Lower lobe of right lung (tissue), 2 donors: ENCODE measurements at regions not wholly inside any gene's neighbourhood (a gene's known extent, or its start where the extent isn't known, plus 50 kb on each side); places are given as distances from the start of the nearest gene placed in this dataset.

Experiments used
- ATAC-seq, 2 donors: fragments of 200-7000 bp; cut with Tn5 transposase; one replicate each; pipeline ENCODE4 v1.9.1; 2020 to 2022; ENCODE audit warnings: mild to moderate bottlenecking in 2 of 2, moderate library complexity in 2 of 2
- DNase-seq: peaks from one replicate; pipeline ENCODE4 v3.0.0-alpha.2; 2020
- H3K27ac ChIP-seq: fragments of 200-600 bp; one replicate; pipeline ENCODE4 v1.8.0; 2022
- H3K27me3 ChIP-seq: fragments of 200-600 bp; one replicate; pipeline ENCODE4 v1.8.0; 2022; ENCODE audit warnings: low read depth
- H3K36me3 ChIP-seq: fragments of 200-600 bp; one replicate; pipeline ENCODE4 v1.8.0; 2022; ENCODE audit warnings: mild to moderate bottlenecking
- H3K4me1 ChIP-seq: fragments of 200-600 bp; one replicate; pipeline ENCODE4 v1.8.0; 2022
- H3K4me3 ChIP-seq: fragments of 200-600 bp; one replicate; pipeline ENCODE4 v1.8.0; 2022; ENCODE audit warnings: mild to moderate bottlenecking
- H3K9me3 ChIP-seq: fragments of 200-600 bp; one replicate; pipeline ENCODE4 v1.8.0; 2022
- intact Hi-C: fragments of 100-400 bp; cut with DNase I; formaldehyde crosslinking; loops from one replicate; pipeline ENCODE4 v1.11.0; 2022
- TF ChIP-seq, protein P1 (sequence below): fragments of 200-600 bp; IDR thresholded peaks from one replicate; pipeline ENCODE4 v1.8.0; 2022; ENCODE audit warnings: antibody characterized with exemption, mild to moderate bottlenecking
- donor health status: DM: no; HTN: yes; CAD: no; lungs with severe emphysema.

DNA sequence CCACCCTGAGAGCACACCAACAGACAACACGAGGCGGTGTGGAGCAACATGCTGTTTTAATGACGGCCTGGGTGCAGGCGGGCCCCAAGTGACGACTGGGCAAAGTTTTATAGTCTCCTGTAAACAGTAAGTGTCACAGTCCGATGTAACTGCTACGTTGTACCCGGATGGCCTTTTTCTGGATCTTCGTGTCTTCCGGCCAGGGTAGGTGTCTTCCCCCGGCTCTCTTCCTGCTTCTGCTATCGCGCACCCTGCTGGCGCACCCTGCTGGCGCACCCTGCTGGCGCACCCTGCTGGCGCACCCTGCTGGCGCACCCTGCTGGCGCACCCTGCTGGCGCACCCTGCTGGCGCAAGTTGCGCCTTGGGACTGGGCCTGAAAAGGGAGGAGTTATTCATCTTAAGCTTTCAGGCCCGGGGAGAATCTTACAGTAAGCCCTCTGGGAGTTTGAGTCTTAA, 143.0 kb upstream of the TARS1 start:
- Histone ChIP-seq H3K27ac (no peak overlapping the region), H3K9me3 (no peaks in the 10 kb centered on the region), H3K36me3 (no peaks in the 10 kb centered on the region), H3K27me3 (no peaks in the 10 kb centered on the region), H3K4me3 (no peak overlapping the region), H3K4me1 (peaks cover 14% of the 10 kb centered on the region)
- DNase-seq: no peak
- TF ChIP-seq, protein P1, sequence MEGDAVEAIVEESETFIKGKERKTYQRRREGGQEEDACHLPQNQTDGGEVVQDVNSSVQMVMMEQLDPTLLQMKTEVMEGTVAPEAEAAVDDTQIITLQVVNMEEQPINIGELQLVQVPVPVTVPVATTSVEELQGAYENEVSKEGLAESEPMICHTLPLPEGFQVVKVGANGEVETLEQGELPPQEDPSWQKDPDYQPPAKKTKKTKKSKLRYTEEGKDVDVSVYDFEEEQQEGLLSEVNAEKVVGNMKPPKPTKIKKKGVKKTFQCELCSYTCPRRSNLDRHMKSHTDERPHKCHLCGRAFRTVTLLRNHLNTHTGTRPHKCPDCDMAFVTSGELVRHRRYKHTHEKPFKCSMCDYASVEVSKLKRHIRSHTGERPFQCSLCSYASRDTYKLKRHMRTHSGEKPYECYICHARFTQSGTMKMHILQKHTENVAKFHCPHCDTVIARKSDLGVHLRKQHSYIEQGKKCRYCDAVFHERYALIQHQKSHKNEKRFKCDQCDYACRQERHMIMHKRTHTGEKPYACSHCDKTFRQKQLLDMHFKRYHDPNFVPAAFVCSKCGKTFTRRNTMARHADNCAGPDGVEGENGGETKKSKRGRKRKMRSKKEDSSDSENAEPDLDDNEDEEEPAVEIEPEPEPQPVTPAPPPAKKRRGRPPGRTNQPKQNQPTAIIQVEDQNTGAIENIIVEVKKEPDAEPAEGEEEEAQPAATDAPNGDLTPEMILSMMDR: peak; percentile 18
- intact Hi-C loops: no loop called here
- ATAC-seq: no peak

DNA sequence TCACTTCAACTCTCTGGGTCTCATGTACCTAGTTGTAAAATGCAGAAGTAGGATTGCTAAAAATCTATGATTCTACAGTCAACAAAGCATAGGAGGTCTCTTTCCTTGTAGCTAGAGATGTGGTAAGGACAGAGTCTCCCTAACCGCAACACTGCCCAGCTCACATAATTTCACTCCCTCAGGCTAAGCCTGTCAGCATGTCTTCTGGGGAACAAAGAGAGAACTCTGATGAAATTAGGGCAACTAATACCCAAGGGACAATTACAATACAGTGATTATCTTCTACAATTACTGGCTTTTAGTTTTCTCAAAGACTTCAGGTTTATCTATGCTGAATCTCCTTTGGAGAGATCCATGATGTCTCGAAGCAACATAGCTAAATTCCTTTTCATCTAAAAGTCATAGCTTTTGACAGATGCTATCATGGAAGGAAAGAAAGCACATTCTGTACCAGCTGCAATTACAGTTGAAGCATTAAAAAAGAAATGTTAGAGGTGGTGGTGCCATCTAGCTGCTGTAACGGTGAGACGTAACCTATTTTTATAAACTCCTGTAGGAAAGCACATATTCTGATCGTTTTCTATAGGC, 141.1 kb upstream of the TARS1 start:
- no peaks in the 10 kb centered on the region for H3K9me3 ChIP-seq
- intact Hi-C loops: no loop called here
- peak overlapping the region; percentile 19 for H3K27ac ChIP-seq
- H3K36me3 ChIP-seq: no peaks in the 10 kb centered on the region
- ATAC-seq (peak; percentile 45 to 80), DNase-seq (no peak)
- H3K4me1 ChIP-seq: peaks cover 14% of the 10 kb centered on the region
- TF ChIP-seq, protein P1: peak; percentile 41
- H3K27me3 ChIP-seq: no peaks in the 10 kb centered on the region
- H3K4me3 ChIP-seq: no peak overlapping the region

DNA sequence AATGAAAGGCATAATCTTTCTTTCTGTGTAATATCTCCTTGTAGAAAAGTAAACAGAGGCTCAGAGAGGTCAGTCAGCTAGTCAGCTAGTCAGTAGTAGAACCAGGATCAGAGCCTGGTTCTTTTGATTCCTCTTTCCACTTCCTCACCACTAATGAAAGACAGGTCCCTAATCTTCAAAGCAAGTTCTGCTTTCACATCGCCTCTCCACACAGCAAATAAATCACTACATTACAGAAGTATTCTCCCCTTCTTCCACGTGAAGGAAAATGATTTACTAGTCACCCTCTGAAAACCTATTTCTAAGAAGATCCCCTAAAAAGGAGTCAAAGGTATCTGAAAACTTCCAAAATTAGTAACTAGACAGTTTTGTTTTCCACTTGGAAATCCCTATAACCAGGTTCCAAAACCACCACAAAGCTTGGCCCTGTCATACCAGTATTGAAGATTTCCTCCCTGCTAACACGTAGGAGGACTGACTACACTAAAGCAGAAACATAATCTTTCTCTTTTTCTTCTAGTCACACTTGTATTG, 140.5 kb upstream of the TARS1 start:
- Histone ChIP-seq H3K27ac (peak overlapping the region; percentile 19), H3K36me3 (no peaks in the 10 kb centered on the region), H3K4me1 (peaks cover 14% of the 10 kb centered on the region), H3K9me3 (no peaks in the 10 kb centered on the region), H3K27me3 (no peaks in the 10 kb centered on the region), H3K4me3 (no peak overlapping the region)
- intact Hi-C loops: no loop called here
- peak; percentile 56 to 62 for ATAC-seq
- TF ChIP-seq, protein P1: no peak
- DNase-seq: no peak

DNA sequence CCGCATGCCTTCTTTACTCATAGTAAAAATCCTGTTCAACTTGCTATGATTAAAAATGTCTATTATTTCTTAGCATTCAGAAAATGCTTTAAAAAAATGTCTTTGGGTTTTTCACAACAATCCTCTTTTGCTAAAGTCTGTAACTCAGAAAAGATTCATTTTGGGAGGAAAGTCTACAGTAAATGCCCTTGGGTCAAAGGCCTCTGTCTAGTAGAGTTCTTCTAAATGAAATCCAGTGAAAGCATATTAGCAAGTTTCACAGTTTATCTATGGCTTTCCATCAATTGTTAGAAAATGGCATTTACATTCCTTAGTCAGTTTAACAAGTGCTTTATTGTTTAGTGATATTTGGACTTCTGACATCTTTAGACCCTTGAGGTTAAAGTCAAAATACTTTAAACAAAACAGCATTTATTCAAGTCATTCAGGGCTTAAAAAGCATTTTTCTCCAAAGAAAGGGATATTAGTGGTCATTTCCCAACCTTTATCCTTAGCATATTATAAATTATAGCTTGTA, 137.1 kb upstream of the TARS1 start:
- Histone ChIP-seq H3K9me3 (no peaks in the 10 kb centered on the region), H3K36me3 (no peaks in the 10 kb centered on the region), H3K27ac (no peak overlapping the region), H3K4me1 (peaks cover 21% of the 10 kb centered on the region), H3K4me3 (no peak overlapping the region), H3K27me3 (no peaks in the 10 kb centered on the region)
- ATAC-seq (no peak), DNase-seq (no peak)
- intact Hi-C loops: no loop called here
- TF ChIP-seq, protein P1: no peak

DNA sequence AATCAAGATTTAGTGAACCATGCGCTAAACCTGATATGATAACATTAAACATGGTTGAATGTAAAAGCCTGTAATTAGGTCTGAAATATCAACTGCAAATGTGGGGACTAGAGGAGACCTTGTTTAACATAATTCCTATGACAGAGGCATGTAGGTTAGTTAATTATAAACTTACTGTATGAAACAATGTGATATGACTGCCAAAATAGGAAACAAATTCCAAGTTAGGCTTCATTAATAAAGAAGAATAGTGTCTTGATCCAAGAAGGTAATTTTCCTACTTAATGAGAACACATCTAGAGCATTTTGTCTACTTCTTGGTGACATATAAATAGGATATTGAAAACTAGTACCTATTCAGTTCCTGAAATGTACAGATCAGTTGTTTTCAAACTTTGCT, 136.2 kb upstream of the TARS1 start:
- TF ChIP-seq, protein P1: no peak
- DNase-seq: no peak
- Histone ChIP-seq H3K4me1 (peaks cover 15% of the 10 kb centered on the region), H3K4me3 (no peak overlapping the region), H3K36me3 (no peaks in the 10 kb centered on the region), H3K27ac (no peak overlapping the region), H3K27me3 (no peaks in the 10 kb centered on the region), H3K9me3 (no peaks in the 10 kb centered on the region)
- ATAC-seq: no peak
- intact Hi-C loops: no loop called here
